HG02798 (cell line): ENCODE measurements at regions not wholly inside any gene's neighbourhood (a gene's known extent, or its start where the extent isn't known, plus 50 kb on each side); places are given as distances from the start of the nearest gene placed in this dataset.
"Not testable (repeated sequence)": the region's sequence is repeated elsewhere in the genome, so short reads cannot be mapped to it uniquely, and the experiment has no call there.

Experiments used
- ATAC-seq: cut with Tn5 transposase; IDR thresholded peaks from one replicate; pipeline ENCODE4 v1.9.1; 2021; ENCODE audit warnings: mild to moderate bottlenecking; ENCODE audit not compliant: unreplicated experiment, poor library complexity

DNA sequence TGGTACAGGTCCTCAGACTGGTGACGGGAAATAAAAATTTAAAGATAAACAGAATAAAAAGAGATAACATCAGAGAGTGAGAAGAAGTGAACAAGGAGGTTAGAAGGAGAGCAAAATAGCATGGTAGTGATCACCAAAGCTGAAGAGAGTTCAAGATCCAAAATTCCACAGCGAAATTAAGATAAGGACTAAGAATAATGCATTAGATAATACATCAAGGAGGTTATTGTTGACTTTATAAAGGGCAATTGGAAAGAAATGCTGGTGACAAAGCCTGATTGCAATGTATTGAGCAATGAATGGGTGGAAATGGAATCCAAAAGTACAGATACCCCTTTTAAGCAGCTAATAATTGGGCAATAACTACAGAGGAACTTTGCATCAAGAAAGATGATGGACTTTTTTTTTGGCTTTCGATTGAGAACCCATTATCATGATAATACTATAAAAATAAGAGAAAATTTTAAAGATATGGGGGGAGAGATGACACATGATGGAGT, 101.6 kb upstream of the MAP9 start:
- no peak for ATAC-seq

DNA sequence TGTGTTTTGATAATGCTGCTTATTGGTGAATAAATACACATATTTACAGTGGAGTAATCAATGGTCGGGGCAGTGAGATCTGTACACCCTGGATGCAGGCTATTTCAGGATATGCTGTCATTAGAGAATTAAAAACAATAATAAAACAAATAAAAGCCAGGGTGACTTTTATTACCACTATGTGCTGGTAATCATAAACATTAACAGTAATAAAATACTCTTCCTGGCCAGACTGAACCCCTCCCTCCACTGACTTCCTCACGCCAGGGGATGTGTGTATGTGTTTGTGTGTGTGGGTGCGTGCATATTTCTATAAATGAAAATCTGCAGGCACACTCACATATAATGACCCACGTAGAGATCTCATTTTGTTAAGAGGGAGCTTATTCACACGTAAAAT, 98.0 kb upstream of the MAP9 start:
- no peak for ATAC-seq

DNA sequence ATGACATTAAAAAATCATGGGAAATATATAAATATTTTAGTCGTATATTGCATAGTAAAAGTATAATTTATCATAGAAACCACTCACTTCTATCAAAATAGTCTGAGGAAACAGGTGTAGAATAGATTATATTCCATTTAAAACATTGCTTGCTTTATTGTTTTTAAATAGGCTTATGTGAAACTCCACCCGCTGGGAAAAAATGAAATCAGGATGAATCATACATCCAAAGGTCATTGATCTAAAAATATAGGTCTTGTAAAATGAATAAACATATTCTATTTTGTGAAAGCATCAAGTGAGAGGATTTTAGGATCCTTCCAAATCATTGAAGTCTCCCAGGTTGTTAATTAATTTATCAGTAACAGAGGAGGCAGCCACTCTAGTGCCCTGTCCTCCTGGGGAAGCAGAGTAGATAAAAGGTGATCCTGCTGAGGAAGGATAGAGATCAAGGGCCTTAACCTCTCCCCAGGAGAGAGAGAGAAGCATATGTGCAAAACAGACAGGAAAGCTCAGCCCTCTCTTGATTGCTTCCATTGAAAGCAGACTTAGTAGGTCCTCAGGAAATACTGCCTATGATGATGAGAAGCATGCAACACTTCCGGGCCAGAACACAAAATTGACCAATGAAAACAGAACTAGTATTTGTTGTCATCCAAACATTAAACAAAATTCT, 96.8 kb upstream of the MAP9 start:
- no peak for ATAC-seq

DNA sequence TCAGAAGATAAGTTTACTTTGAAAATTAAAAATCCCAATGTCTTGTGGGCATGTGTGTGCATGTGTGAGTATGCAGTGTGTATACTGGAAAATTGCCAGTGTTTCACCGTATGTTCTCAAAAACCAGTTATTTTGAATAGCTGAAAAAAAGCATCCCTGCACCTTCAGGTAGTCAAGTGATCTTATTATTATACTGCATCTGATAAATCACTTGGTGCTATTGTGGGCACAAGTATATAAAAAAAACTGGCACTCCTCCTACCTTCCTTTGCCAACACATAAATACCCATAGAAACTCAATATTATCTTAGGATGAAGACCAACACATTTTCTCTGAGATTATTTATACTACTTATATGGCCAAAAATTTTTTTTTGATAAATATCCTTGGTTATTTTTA, 91.5 kb upstream of the MAP9 start:
- ATAC-seq = no peak

DNA sequence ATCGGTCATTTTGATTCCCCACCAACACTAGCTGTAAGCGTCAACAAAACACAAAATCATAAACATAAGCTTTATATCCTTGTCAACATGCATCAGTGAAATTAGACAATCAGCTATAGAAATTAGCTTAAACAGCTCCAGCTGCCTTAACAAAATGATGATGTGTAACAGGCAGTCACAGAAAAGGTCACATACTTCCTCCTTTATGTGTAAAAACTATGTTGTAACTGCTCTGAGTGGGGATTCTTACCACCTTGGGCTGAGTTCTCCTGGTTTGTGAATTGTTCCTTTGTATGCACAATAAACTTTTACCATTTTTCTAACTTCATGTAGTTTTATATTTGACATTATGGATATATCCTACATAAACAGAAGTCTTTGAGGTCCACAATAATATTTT, 73.9 kb upstream of the MAP9 start:
- ATAC-seq = no peak

DNA sequence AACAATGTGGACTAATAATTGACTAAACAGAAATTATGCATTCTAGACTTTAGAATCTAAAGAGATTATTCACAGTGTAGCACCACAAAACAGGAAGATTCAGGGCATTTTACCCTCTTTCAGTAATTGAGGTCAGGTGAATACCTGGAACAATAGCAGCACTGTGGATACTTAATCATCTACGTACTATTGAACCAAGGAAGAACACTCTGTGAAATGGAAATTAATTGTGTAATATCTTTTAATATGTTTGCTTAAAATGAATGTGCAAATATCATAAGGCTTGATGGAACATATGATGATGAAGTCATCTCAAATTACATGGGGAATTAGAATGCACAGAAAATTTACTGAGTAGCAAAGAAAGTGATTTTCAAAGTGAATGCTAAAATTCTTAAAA, 68.5 kb upstream of the MAP9 start:
- no peak for ATAC-seq

DNA sequence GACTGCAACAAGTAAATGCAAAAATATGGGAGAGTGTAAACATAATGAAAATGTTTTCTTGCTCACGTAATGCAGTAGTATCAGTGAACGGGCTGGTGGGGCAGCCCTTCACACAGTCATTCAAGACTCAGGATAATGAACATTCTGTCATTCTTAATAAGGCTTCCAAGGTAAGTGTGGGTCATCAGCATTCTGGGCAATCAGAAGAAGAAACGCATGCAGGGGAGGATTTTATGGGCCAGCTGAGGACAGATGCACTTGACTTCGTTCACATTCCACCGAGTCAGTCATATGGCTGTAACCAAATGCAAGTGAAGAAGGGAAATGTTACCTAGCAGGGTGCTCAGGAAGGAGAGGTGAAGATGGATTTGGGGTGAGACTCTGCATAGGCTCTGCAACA, 68.0 kb upstream of the MAP9 start:
- no peak for ATAC-seq

DNA sequence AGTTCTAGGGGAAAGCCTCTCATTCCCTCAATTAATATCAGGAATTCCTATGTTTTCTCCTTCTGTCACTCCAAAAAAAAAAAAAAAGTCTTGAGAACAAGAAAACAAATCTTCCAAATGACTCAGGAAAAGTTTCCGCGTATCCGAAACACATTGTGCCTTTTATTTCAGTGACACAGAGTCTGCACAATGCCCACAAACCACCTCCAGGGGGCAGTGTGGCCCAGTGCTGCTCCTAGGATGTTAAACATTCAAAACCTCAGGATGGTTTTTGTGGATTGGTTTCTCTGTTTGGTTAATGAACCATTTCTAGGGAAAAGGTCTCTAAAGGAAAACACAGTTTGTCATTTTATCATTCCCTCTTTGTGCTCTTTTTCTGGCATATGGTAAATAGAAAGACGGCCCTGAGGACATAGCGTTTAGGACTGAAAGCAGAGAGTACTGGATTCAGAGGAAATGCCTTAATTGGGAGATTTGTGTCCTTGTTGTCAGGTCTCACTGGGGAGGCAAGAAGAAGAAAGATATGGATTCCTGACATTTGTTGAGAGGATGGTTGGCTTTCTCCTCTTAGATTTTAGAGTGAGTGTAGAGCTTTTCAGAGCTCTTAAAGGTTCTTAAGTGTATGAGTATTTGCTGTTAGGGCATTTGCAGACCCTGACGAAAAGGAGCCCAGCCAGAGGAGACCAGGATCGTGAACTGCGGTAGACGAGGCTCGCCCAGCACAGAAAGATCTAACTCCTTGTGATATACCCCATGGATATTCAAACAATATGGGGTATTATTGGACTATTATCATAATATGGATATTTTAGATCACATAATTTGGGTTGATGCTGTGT, 65.7 kb upstream of the MAP9 start:
- ATAC-seq = peak; percentile 87

DNA sequence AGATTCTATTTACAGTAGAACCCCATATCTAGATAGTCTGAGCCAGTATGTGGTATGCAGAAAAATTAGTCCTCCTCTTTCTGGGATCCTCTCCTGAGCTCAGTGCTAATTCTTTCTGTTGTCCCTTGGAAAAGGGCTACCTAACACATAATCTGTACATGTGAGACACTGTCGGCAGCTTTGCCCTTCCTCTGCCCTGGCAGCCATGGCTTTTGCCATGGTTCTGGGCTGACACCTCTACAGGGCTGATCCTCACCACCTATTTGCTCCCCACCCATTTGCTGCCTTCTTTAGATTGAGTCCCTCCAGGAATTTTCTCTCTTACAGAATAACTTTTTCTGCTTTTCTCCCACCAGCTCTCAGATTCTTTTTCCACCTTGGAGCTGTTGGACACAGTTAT, 64.7 kb upstream of the MAP9 start:
- ATAC-seq = no peak

DNA sequence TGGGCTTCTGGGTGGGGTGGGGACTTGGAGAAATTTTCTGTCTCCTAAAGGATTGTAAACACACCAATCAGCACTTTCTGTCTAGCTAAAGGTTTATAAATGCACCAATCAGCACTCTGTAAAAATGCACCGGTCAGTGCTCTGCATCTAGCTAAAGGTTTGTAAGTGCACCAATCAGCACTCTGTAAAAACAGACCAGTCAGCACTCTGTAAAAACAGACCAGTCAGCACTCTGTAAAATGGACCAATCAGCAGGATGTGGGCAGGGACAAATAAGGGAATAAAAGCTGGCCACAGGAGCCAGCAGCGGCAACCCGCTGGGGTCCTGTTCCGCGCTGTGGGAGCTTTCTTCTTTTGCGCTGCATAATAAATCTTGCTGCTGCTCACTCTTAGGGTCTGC, 63.0 kb upstream of the MAP9 start:
- not testable (repeated sequence) for ATAC-seq

DNA sequence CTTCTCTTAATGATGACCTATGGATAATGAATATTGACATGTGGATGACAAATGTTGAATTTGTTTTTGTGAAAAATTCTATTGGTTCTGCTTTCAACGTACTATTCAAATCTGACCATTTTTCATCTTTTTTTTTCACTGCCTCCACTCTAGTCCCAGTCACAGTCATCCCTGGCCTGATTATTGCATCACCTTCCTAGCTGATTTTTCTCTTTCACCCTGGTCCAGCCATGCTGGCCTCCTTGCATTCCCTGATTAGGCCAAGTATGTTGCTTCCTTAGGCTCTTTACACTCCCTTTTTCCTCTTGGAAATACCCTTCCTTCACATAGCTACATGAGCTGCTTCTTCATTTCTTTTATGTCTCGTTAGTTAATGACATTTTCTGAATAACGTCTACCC, 58.1 kb upstream of the MAP9 start:
- ATAC-seq = no peak

DNA sequence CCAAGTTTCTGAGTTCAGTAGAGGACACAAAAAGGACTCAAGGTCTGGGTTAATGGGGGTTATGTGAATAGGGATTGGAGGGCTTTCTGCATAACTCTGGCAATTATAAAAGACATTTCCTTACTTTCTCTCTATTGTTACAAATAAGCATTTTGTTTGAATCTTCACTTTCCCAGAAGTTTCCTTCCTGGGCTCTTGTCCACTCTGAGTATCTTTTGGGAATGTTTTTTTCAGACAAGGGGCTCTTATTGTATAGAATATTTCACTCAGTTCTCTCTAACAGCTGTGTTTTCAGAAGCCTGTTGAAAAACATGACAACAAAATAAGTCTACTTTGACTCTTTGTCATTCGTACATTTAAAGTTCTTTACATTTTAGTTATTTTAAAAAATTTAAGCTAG, 57.6 kb upstream of the MAP9 start:
- no peak for ATAC-seq

DNA sequence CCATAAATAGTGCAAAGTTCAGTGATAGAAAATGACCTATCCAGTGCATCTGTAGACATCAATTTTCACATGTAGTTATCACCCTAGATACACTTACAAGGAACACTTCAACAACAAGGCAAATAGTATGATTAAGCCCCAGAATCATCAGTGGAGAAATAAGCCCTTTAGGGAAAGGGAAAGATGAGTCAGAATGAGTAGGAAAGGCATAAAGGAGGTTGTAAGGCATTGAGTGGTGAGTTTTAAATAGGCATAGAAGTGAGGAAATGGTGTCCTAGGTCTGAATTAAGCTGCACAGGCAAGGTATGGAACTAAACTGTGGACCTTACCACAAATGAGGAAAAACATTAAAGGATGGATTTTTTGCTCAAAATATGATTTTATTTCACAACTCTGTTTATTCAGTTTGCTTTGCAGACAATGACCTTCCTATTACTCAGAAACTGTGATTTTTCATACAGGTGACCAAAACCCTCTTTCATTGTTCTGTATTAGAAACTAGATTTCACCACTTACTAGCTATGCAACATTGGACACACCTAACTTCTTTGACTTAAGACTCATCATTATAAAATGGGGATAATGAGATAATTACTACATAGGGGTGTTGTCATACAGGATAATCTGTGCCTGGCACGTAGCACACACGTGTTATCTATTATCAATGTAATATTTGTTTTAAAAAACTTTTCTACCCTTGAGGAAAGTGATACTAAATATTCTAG, 57.0 kb upstream of the MAP9 start:
- no peak for ATAC-seq

DNA sequence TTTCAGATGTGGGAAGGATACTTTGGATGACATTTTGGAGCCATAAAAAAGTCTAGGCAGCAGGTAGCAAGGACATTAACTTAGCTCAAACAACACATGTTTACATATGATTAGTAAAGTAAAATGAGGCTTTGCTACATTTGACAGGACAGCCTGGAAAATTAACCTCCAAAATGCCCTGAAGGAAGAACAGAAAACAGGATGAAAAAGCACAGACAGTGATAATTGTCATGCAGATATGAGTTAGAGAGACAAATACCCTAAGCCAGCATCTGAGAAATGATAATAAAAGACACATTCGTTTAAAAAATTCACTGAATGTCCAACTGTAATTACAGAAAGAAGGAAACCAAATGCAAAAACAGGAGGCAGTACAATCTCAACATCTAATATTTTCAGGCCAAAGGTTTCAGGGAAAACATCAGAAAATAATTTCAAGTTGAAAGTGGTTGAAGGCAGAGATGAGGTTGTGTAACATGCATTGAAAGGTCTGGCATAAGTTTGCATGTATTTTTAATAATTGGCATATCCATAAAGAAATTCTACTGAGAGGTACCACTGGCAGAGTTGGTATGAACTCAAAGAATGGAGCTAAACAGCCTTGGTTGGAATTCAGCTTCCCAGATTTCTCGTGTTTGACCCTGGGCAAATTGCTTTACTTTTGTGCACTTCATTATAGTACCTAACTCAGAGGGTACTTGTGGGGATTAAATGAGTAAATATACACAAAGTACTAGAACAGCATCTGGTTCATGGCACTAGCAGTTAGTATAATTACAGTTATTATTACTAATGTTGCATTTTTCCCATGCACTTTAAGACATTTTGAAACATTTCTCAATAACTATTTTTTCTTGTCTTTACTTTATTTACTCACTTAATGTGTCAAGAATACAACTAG, 54.4 kb upstream of the MAP9 start:
- no peak for ATAC-seq

DNA sequence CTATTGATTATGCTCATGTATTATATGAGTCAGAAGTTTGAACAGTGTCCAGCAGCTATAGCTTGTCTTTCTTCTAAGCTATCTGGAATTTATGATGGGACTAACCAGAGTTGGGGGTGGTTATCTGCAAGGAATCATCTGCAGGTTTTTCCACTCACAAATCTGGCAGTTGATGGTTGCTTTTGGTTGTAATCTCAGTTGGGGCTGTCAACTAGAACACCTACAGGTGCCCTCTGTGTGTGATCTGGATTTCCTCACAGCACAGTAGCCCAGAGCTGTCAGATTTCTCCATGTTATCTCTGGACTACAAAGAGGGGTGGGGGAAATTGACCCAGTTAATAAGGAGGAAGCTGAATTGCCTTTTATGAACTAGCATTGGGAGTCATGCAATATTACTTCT, 51.4 kb upstream of the MAP9 start:
- ATAC-seq = no peak

DNA sequence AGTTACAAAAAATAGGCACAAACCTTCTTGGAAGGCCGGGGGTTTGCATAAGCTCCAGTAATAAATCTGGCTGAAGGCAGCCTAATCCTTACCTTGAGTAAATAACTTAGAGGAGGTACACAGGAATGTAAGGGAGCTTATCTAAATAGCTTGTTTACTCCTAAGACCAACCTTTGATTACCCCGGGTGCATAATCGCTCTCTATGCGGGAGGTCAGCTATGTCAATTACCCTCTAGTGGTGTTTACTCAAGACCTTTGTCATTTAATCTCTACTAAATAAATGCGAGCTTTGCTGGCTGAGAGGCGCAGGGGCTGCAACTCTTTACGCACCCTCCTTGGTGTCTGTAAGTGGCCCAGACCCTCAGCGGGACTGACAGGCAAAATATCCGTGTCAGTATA, 50.2 kb upstream of the MAP9 start:
- no peak for ATAC-seq
